Endothelial cell of umbilical vein (primary cell): ENCODE measurements at regions not wholly inside any gene's neighbourhood (a gene's known extent, or its start where the extent isn't known, plus 50 kb on each side); places are given as distances from the start of the nearest gene placed in this dataset.

ENCODE experiments used
- BruUV-seq: library from RNA; stranded (reverse); fragments of 400-500 nt; replicated peaks from 2 replicates; lab custom pipeline; 2021; lab: Mats Ljungman, UMichigan
- CTCF ChIA-PET: fragments of 300-600, 350-600 bp; sonication (Branson Sonifier 250); formaldehyde crosslinking; loops from one replicate; lab custom pipeline; 2021; ENCODE audit warnings: antibody characterized with exemption, inconsistent platforms; lab: Charles Lee
- POLR2A ChIA-PET: fragments of 300-600, 350-600 bp; sonication (Branson Sonifier 250); formaldehyde crosslinking; loops from one replicate; lab custom pipeline; 2021; ENCODE audit warnings: antibody characterized with exemption, inconsistent platforms; lab: Charles Lee
- DNase-seq: peaks from one replicate; pipeline ENCODE4 v3.0.0-alpha.2; 2011; ENCODE audit warnings: low read depth, low spot score
- FAIRE-seq: peaks from 2 replicates; lab custom pipeline; 2011; peaks lifted over from hg19 to GRCh38; lab: Jason Lieb, UNC
- H2AFZ ChIP-seq: 2 replicates; pipeline ENCODE4 v1.6.0; 2012; ENCODE audit warnings: low read depth, low read length, control low read depth, inconsistent platforms
- H3K27ac ChIP-seq: 2 replicates; pipeline ENCODE4 v1.5.1; 2011; ENCODE audit warnings: low read depth, mild to moderate bottlenecking, control low read depth, low read length, moderate library complexity; ENCODE audit not compliant: insufficient read depth
- H3K27me3 ChIP-seq, 2 experiments: 2 replicates each; pipeline versions ENCODE4 v1.6.0 to v1.6.1; 2011; ENCODE audit warnings: low read length in 2 of 2, mixed read lengths in 1 of 2; ENCODE audit not compliant: control insufficient read depth in 2 of 2, insufficient read depth in 2 of 2
- H3K36me3 ChIP-seq, 2 experiments: 2 replicates in 1 of 2; 3 replicates in 1 of 2; pipeline ENCODE4 v1.5.1; 2011; ENCODE audit warnings: low read length in 2 of 2, mild to moderate bottlenecking in 1 of 2, moderate library complexity in 1 of 2; ENCODE audit not compliant: control insufficient read depth in 2 of 2, insufficient read depth in 2 of 2; ENCODE audit errors: extremely low read depth in 1 of 2
- H3K4me1 ChIP-seq: 3 replicates; pipeline ENCODE4 v1.5.1; 2011; ENCODE audit warnings: mild to moderate bottlenecking, low read length; ENCODE audit not compliant: control insufficient read depth, insufficient read depth; ENCODE audit errors: extremely low read depth
- H3K4me2 ChIP-seq: 2 replicates; pipeline ENCODE4 v1.6.1; 2011; ENCODE audit warnings: low read length, control low read depth, mixed read lengths; ENCODE audit not compliant: insufficient read depth
- H3K4me3 ChIP-seq, 3 experiments: fragments of 200-600 bp in 1 of 3; sonication (generic), shearing (Covaris generic) in 1 of 3; replicated peaks in 1 of 3; 2 replicates each; pipeline ENCODE4 v1.5.1; 2011 to 2016; ENCODE audit warnings: control low read depth in 3 of 3, low read length in 3 of 3, mild to moderate bottlenecking in 2 of 3, inconsistent platforms in 1 of 3, low read depth in 1 of 3, moderate library complexity in 1 of 3; ENCODE audit not compliant: insufficient read depth in 1 of 3
- H3K79me2 ChIP-seq: 2 replicates; pipeline ENCODE4 v1.6.0; 2012; ENCODE audit warnings: low read length, inconsistent platforms; ENCODE audit not compliant: control insufficient read depth, insufficient read depth
- H3K9ac ChIP-seq: replicated peaks from 2 replicates; pipeline ENCODE3; 2011; ENCODE audit warnings: low read length, control low read depth; ENCODE audit not compliant: insufficient read depth; ENCODE audit errors: extremely low read depth
- H3K9me1 ChIP-seq: replicated peaks from 3 replicates; pipeline ENCODE4 v1.6.0; 2011; ENCODE audit warnings: mild to moderate bottlenecking, low read length; ENCODE audit not compliant: control insufficient read depth, insufficient read depth; ENCODE audit errors: extremely low read depth
- H3K9me3 ChIP-seq: replicated peaks from 2 replicates; pipeline ENCODE4 v1.5.1; 2012; ENCODE audit warnings: low read length, inconsistent platforms; ENCODE audit not compliant: control insufficient read depth, insufficient read depth
- H4K20me1 ChIP-seq: replicated peaks from 2 replicates; pipeline ENCODE3; 2011; ENCODE audit warnings: mild to moderate bottlenecking, low read length; ENCODE audit not compliant: control insufficient read depth, insufficient read depth; ENCODE audit errors: extremely low read depth
- EZH2 ChIP-seq: IDR thresholded peaks from 2 replicates; pipeline ENCODE4 v1.6.1; 2012; ENCODE audit warnings: borderline replicate concordance, low read depth, mild to moderate bottlenecking, moderate library complexity, low read length, inconsistent platforms; ENCODE audit not compliant: severe bottlenecking
- FOS ChIP-seq: IDR thresholded peaks from 2 replicates; pipeline ENCODE4 v1.6.1; 2011; ENCODE audit warnings: mild to moderate bottlenecking, low read length, moderate library complexity, borderline replicate concordance; ENCODE audit not compliant: insufficient read depth
- GATA2 ChIP-seq: IDR thresholded peaks from 2 replicates; pipeline ENCODE4 v1.7.0; 2011; ENCODE audit warnings: low read depth, mild to moderate bottlenecking, moderate library complexity, mixed read lengths, low read length; ENCODE audit not compliant: insufficient read length, insufficient read depth
- JUN ChIP-seq: IDR thresholded peaks from 2 replicates; pipeline ENCODE4 v1.6.1; 2011; ENCODE audit warnings: borderline replicate concordance, low read depth; ENCODE audit not compliant: insufficient read length, insufficient read depth
- MYC ChIP-seq: IDR thresholded peaks from one replicate; pipeline ENCODE4 v1.6.1; 2011; ENCODE audit warnings: mild to moderate bottlenecking, low read depth, low read length
- POLR2A ChIP-seq: IDR thresholded peaks from 2 replicates; pipeline ENCODE4 v1.6.1; 2012; ENCODE audit warnings: low read depth, mild to moderate bottlenecking, control low read depth, low read length
- POLR2AphosphoS5 ChIP-seq: IDR thresholded peaks from 2 replicates; pipeline ENCODE4 v1.6.1; 2012; ENCODE audit warnings: low read depth, mild to moderate bottlenecking, control low read depth, low read length, moderate library complexity; ENCODE audit not compliant: insufficient read depth
- dilution Hi-C: fragments of 300-500 bp; cut with MboI; formaldehyde crosslinking; loops from one replicate; pipeline ENCODE4 v1.15.0; 2019; ENCODE audit warnings: low sequenced_read_pairs; ENCODE audit not compliant: extremely low pct_ligation_motif_present
- intact Hi-C: fragments of 100-400 bp; cut with micrococcal nuclease; formaldehyde crosslinking; loops from one replicate; pipeline ENCODE4 v1.10.0; 2022
- TF ChIP-seq, protein P1 (sequence below), 2 donors: IDR thresholded peaks; 1 replicate in 1 of 2; 2 replicates in 1 of 2; pipeline ENCODE4 v1.5.1; 2011; ENCODE audit warnings: low read length in 2 of 2, mild to moderate bottlenecking in 2 of 2, moderate library complexity in 2 of 2, control low read depth in 1 of 2, inconsistent platforms in 1 of 2, low read depth in 1 of 2; ENCODE audit not compliant: insufficient read depth in 1 of 2; ENCODE audit errors: extremely low read depth in 1 of 2
- TF ChIP-seq, protein P2 (sequence below): IDR thresholded peaks from 2 replicates; pipeline ENCODE4 v1.6.1; 2011; ENCODE audit not compliant: insufficient read depth, insufficient read length

DNA sequence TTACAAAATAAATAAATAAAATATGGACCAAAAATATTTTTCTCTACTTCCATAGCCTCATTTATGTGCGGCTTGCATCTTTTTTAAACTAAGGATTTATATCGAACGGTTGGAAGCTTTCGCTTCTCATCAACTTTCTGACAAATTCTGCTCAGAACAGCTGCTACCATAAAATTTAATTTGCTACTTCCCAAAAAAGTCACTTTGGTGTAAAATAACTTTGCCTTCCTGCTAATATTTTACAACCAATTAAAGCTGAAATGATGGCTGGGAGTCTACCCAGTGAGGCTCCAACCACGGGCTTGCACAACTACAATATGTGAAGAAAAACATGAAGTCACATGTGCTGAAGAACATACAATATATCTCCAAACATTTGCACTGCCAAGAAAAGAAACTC is 253.1 kb upstream of the NEBL start:
- Histone ChIP-seq H4K20me1 (no peaks in the 10 kb centered on the region), H3K79me2 (no peaks in the 10 kb centered on the region), H3K27ac (no peak overlapping the region), H3K4me3 (no peak overlapping the region), H3K9me1 (no peaks in the 10 kb centered on the region), H3K36me3 (no peaks in the 10 kb centered on the region), H3K9me3 (no peaks in the 10 kb centered on the region), H3K4me2 (no peak overlapping the region), H2AFZ (no peak overlapping the region), H3K27me3 (peaks cover 0 to 3% of the 10 kb centered on the region in 2 experiments), H3K4me1 (no peaks in the 10 kb centered on the region), H3K9ac (no peak overlapping the region)
- TF ChIP-seq, protein P1, sequence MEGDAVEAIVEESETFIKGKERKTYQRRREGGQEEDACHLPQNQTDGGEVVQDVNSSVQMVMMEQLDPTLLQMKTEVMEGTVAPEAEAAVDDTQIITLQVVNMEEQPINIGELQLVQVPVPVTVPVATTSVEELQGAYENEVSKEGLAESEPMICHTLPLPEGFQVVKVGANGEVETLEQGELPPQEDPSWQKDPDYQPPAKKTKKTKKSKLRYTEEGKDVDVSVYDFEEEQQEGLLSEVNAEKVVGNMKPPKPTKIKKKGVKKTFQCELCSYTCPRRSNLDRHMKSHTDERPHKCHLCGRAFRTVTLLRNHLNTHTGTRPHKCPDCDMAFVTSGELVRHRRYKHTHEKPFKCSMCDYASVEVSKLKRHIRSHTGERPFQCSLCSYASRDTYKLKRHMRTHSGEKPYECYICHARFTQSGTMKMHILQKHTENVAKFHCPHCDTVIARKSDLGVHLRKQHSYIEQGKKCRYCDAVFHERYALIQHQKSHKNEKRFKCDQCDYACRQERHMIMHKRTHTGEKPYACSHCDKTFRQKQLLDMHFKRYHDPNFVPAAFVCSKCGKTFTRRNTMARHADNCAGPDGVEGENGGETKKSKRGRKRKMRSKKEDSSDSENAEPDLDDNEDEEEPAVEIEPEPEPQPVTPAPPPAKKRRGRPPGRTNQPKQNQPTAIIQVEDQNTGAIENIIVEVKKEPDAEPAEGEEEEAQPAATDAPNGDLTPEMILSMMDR (IDR thresholded peaks at IDR 0.05; ENCODE audit: extremely low read depth in 1 of 2, insufficient read depth in 1 of 2, low read depth in 1 of 2, low read length in 2 of 2), result no peak
- TF ChIP-seq EZH2, result no peak
- dilution Hi-C loops (no loop called here), intact Hi-C loops (no loop called here)
- DNase-seq (no peak), FAIRE-seq (no peak)
- ChIA-PET POLR2A (no interaction called here), CTCF (interaction anchor here (0.6 kb wide), 1 partner anchor 131 kb away, joined by 3 read pairs; no protein-coding TSS in a partner anchor)
- no TSS peak for BruUV-seq

DNA sequence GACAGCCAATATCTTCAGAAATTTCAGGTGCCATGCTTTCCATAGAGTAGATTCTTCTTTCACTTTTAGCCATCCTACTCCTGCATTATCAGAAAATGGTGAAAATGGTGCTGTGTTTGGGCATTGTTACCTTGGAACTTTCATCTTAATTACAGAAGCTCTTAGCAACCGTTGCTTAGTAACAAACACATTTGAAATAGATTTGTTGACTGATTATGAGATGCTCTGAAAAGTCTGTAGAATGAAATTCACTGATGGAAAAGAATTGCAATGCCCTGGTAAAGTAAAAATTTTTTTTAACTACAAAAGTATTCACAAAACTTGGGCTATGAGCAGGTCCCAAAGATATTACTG is 249.3 kb upstream of the NEBL start:
- Histone ChIP-seq H3K4me1 (no peaks in the 10 kb centered on the region), H2AFZ (no peak overlapping the region), H3K4me3 (no peak overlapping the region), H3K4me2 (no peak overlapping the region), H3K9me3 (no peaks in the 10 kb centered on the region), H3K27ac (no peak overlapping the region), H3K27me3 (peaks cover 2 to 3% of the 10 kb centered on the region in 2 experiments), H3K9me1 (no peaks in the 10 kb centered on the region), H4K20me1 (no peaks in the 10 kb centered on the region), H3K79me2 (no peaks in the 10 kb centered on the region), H3K36me3 (no peaks in the 10 kb centered on the region), H3K9ac (no peak overlapping the region)
- POLR2A ChIA-PET, result no interaction called here
- intact Hi-C loops, result no loop called here
- TF ChIP-seq JUN, result no peak
- no peak for TF ChIP-seq GATA2
- TF ChIP-seq MYC, result no peak
- no peak for TF ChIP-seq EZH2
- TF ChIP-seq, protein P1 (IDR thresholded peaks at IDR 0.05; ENCODE audit: extremely low read depth in 1 of 2, insufficient read depth in 1 of 2, low read depth in 1 of 2, low read length in 2 of 2), result no peak
- TF ChIP-seq, protein P2, sequence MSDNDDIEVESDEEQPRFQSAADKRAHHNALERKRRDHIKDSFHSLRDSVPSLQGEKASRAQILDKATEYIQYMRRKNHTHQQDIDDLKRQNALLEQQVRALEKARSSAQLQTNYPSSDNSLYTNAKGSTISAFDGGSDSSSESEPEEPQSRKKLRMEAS, result no peak
- no peak for TF ChIP-seq POLR2AphosphoS5
- no peak for TF ChIP-seq FOS
- no peak for TF ChIP-seq POLR2A
- CTCF ChIA-PET, result no interaction called here
- FAIRE-seq (no peak), DNase-seq (no peak)
- dilution Hi-C loops, result no loop called here
- BruUV-seq, result no TSS peak
